ENCODE measurements at regions not wholly inside any gene's neighbourhood (a gene's known extent, or its start where the extent isn't known, plus 50 kb on each side); places are given as distances from the start of the nearest gene placed in this dataset.
A peak's percentile ranks its signal among the peaks of the same experiment; 100 is the strongest.

DNA sequence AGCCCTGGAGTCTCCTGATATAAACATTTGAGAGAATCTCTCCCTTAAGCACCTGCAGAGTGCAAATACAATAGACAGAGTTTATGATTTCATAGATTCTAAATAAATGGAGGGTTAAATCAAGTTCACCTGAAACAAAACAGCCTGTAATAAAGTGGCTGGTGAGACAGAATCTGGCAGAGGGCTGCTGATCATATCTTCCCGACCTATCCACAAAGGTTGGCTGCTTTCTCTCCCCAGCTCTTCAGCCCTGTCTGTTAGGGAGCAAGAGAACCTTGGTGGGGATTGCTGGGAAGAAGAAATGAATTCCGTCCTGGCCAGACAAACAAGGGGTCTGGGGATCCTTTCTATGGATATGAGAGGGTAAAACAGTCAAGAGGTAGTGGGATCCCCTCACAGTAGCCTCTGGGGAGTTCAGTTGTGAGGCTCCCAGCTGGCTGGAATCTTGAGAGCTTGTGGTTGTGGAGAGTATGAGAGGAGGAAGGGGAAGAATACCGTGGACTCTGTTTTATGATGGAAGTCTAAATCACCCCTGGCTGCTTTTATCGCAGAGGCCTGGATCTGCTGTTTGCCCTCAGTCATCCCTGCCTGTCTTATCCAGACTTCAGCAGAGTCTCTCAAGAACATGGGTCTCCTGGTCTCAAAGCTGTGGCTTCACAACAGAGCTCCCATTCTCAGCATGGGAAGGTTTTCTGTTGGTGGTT is 451.3 kb downstream of the NTRK3 start:
- no peak for DNase-seq

DNA sequence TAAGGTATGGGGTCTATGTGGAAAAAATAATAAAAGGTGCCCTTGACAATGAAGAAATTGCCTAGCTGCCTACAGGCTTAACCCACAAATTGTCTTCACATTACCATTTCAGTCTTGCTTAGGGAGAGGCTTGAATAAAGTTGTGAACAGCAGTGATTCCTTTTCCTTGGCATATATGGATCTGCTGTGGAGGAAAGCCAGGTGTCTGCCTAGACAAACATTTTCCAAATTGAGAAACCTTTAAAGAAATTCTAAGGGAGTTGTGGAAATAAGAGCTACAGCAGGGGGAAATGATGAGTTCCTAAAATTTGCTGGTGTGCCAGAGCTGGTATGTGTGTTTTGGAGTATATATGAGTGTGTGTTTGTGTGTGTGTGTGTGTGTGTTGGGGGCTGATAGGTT is 452.1 kb downstream of the NTRK3 start:
- DNase-seq = no peak

DNA sequence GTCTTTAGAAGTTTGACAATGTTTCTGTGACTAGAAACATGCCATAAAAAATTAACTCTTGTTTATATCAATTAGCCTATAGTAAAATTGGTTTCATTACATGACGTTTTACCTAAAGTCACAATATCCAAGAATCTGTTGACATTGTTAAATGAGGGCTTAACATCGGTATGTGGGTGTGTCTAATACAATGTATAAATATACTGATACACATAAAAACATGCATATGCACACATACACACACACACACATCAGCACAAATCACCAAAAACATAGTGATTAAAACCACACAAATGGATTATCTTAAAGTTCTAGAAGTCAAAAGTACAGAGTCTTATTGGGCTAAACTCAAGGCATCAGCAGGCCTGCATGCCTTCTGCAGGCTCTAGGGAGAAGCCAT is 456.7 kb downstream of the NTRK3 start:
- DNase-seq = no peak

DNA sequence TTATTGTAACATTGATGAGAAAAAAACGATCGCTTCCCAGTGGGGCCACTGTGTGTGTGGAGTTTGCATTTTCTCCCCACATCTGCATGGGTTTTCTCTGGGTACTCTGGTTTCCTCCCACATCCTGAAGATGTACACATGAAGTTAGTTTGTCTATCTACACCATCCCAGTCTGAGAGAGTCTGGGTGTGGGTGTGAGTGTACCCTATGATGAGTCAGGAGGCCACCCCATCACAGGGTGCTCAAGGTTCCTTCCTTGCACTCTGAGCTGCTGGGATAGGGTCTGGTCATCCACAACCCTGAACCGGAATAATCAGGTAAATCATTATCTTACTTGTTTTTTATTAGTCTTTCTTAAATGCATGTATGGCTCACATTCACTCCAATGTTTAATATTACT is 457.1 kb downstream of the NTRK3 start:
- no peak for DNase-seq

DNA sequence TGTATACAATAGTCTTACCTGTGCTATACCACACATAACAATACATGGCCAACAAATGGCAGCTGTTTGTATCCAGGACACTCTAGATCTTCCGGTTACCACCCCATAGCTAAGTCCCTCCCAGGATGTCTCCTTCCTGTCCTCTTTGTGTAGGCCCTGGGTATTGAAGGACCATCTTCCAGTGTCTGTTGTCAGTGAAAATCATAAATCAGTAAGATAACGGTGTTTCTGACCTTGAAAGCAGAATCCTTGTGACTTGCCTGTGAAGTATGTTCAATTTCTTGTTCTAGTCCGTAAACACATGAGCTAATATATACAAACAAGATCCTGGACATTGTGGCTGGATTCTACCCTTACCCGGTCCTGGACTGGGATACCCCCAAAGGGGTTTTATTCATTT is 462.8 kb downstream of the NTRK3 start:
- no peak for DNase-seq

DNA sequence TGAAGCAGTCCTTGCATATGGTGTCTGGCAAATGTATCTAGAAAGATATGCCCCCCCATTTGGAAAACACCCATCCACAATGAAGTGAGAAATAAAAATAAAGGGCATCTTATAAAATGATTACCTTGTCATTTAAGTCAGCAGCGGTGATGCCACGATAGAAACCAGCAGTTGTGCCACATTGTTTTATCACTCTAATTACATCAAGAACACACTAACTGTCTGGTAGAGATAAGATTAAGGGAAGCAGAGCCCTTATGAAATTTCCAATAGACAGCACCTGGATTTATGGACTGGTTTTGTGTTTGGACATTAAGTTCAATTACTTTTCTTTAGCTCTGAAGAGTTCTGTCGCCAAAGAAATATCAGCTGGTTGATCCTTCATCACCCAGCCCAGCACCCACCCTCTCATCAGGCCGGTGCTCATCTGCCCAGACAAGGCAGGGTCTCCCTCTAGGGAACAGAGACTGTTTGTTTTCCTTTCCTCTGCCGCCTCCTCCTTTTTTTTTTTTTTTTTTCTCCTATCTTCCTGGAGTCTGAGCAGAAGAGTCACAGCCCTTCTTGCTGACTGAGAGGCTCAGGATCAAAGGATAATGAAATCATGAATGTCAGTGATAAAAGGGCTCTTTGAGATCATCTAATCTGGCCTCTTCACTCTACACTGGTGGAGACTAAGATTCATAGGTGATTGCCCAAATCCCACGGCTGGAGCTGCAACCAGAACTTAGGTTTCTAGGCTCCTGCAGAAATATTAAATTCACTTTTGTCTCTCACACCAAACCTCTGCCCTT is 464.1 kb downstream of the NTRK3 start:
- no peak for DNase-seq

DNA sequence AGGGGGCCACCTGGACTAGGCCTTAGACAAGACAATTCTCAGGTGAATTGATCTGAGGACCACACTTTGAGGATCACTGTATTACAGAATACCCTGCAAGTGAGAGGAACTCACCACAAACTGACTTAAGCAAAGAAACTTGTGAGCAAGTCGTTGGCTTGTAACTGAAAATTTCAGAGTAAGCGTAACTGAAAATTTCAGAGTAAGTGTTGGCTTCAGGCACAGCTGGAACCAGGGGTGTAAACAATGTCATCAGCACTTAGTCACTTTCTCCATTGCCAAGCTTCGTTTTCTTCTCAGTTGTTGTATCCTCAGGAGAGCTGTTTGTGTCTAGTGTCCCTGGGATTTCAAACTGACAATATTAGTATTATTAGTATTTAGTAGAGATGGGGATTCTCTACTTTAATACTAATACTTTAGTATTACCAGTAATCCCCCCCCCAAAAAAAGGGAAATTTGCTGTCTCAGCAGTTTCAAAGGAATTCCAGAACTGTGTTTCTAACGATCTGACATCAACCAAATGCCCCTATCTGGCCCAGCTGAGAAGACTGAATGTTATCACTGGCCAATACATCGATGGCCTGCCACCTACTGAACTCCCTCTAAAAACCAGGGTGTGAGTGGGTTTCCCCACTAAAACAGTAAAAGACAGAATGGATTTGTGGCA is 474.4 kb downstream of the NTRK3 start:
- no peak for DNase-seq

DNA sequence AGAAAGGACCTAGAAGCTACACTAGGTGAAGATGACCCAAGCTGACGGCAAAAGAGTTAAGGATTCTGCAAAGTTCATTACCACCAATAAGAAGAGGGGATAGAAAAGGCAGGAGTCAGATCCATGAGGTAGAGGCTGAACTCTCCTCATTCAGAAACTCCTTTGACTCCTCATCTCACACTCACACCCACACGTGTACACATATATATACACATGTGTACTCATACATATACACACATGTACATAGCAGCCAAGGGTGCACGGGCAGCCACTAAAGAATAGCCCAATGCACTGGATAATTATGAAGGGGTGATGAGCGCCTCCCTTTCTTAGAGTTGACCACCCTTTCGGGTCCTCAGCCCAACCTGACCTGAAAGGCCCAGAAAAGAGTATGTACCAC is 476.8 kb downstream of the NTRK3 start:
- DNase-seq = no peak

DNA sequence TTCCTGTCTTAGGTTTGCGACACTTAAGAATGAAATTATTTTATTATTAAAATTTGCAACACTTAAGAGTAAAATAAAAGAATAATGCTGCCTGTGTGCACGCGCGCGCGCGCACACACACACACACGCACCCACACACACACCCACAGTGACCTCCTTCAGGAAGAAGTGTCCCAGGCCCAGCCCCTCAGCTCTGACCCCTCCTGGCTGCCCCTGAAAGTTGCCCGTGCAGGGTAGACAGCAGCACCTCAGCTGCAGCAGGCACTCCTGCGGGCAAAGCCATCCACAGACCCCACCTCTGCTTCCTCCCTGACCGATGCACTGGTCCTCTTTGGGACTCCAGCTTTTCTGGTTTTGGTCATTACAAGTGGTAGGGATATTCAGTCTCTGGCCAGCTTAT is 478.2 kb downstream of the NTRK3 start:
- no peak for DNase-seq

DNA sequence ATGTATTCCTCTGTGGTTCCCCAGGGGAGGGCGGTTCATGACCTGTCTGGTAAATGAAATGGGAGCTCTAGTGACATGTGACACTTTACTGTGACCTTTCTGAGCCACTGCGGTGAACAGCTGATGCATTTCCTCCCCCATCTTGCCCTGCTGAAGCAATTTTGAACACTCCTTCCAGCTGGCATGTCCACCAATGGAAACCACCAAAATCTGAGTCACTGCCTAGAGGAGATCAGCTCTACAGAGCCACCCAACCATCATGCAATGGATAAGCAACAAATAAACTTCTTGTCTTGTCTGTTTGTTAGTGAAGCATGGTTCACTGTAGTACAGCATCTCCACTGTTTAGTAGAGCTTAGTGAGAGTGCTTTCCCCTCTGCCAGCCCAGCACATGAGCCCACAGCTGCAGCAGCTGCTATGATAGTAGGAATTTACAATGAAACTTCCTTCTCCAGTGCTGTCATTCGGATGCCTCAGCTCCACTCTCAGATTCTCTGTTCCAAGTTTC is 479.4 kb downstream of the NTRK3 start:
- DNase-seq = peak; percentile 65

DNA sequence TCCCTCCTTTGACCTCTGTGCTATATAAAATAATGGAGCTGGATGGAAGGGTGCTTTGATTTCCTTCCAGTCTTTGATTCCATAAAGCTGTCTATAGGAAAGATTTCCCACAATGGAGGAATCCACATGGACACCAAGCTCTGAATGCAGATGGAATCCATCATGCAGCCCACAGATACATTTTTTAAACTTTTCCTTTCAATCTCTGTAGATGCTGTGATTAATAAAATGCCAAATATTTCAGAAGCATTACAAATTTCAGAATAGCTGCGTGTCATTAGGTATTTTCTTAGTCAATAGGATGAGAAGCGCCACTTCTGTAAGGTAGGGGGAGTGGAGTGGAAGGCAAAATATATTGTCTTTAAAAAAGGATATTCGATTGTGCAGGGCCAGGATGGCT is 489.0 kb downstream of the NTRK3 start:
- no peak for DNase-seq

DNA sequence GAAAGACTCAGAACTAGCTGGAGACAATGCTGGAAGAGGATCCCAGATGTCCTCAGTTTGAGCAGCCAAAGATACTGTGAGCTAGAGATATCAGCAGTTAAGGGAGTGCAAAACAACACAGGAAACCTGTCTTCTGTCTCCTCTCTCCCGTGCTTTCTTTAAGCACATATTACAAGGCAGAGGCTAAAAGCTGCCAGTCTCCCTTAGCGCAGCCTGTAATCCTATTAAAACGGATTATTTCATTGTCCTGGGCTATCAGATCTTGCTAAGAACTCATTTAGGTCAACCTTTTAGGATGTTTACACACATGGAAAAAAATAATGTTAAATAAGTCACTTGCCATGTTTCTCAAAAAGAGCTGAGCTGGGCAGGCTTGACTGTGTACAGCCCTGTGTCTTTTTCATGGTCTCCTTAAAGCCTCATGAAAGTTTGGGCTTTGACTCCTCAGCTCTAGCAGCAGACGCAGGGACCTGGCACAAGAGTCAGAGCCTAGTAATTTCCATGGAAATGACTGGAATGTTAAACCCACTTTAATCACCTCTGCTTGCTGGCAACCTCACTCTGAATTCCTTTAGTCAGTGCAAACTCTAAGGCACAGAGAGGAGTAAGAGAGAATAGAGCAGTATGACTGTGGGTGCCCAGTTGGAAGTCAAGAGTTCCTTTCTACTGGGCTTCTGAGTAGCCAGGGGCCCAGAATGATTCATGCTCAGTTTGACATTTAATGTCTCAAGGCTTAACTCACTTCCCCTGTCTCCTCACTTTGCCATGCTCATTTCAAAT is 491.9 kb downstream of the NTRK3 start:
- DNase-seq = peak; percentile 38

DNA sequence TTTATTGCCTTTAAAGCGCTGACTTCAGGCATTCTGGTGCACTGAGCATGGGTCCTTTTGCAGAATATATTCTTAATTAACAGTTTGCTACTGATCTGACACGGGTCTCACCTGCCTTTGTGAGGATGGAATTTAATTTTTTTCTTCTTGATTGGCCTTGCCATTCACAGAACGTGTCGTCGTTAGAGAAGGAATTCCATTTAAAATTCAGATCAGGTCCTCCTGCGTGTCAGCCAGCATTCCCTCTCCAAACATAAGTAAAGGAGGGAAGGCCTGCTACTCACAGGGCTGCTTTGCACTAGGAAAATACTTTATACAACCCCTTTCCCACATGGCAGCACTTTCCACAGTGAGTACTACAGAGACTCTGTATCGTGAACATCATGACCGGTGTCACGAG is 492.7 kb downstream of the NTRK3 start:
- DNase-seq = no peak

DNA sequence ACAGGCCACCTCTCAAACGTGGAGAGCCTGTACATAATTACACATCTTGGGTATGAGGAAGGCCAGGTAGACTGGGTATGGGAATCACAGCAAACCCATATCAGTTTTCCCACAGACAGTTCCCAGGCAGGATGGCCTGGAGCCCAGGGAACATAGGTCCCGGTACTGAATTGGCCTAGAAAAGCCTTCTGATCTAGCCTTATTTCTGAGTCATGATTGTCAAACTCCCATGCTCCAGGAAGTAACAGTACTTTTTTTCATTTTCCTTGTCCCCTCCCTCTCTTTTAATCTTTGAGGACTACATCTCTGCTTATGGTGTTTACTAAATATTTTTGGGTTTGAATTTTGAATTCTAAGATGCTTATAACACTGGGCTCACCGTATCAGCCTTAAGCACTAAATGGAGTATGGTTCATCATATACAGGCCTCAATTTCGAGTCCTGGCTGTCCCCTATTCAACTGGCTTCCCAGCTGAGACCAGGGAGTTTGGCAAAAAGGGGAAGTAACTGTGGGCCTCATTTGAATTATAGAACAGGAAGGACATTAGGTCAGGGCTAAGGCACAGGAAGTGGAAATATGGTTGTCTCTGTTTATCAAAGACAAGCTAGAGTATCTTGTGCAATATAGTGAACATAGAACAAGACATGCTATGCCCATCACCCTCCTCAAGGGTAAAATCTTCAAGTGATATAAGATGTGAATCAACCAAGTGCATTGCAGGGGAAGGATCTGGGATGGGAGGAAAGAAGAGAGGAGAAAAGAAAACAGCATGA is 494.6 kb downstream of the NTRK3 start:
- no peak for DNase-seq

DNA sequence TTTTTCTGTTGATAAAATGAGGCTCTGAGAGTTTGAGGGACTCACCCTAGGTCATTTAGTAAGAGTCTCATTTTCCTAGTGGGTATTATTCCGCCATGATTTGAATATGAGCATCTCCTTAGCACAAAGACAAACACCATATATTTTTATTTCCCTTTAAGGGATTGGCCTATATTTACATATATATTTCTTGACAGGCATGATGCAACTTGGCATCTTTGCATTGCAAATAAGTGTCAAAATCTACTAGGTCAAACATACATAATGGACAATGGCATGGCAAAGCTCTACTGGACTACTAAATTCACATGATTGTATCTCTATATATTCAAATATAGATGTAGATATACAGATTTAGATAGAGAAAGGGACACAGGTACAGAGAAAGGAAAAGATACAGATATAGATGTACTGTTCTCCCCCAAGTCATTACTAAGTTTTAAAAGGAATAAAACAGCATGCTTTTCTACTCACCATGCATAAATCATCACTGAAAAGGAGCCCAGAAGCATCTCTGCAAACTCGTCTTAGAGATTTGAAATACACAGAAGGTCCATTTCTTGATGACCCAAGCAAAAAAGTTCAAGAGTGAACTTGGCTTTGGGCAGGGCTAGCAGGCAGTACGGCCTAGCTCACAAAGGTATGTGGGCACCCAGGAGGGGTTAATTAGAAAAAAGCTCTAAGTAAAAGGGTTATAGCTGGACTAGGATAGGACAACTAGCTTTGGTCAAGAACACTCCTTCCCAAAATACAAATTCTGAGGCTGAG is 495.8 kb downstream of the NTRK3 start:
- no peak for DNase-seq

DNA sequence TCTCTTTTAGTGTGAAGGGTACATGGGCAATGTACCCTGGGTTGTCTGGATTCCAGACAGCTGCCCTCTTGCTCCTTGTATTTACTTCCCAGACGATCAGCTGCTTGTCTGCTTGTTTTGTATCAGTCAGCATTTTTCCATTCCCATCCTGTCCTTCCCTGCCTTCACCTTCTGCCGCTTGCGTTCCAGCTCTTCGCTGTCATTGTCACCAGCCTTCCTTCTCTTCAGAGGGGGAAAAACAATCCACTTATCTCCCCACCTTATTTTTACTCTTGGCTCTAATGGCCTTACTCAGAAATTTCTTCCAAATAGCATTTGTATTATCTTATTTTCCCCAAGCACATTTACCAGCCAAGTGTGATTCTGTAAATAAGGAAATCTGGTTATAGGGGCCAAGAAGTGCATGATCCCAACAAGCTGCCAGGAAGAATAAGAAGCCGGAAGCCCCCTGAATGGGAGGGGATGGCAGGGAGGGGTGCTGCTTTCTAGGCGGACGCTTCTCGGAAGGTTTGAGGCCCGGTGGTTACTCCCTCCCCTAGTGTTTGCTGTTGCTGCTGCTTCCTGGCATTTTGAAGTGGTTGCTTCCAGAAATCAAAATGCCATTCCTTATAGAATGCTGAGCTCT is 497.6 kb downstream of the NTRK3 start:
- no peak for DNase-seq

DNA sequence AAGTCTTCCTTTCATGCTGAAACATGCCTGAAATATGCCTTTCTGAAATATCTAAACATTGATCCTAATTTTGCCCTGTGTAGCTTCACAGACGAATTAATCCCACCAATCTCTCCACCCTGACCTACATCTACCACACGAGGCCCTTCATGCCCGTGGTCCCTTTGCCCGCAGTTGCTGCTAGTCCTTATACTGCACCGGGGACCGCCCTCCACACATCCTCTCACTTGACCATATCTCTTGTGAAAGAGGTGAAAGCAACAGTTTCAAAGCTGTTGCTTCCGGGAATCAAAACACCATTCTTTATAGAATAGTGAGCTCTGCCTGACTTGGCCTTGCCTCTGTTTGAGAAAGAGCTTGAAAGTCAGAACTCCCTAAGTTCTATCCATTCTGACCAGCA is 499.5 kb downstream of the NTRK3 start:
- no peak for DNase-seq

DNA sequence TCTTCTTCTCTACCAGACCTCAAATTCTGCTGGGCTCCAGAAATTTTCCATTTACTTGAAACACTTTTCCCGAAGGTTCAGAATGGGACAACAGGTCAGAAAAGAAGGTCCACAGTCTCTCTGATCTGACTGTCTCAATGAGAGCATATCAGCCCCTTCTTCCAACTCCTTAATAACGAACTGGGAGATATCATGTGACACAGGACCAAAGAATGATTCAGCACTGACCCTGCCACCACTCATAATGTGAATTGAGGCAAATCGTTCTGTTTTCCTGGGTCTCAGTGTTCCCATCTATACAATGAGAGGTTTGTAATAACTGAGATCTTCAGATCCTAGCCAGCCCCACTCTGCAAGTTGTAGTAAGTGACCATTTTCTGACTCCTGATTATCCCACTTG is 500.5 kb downstream of the NTRK3 start:
- no peak for DNase-seq

DNA sequence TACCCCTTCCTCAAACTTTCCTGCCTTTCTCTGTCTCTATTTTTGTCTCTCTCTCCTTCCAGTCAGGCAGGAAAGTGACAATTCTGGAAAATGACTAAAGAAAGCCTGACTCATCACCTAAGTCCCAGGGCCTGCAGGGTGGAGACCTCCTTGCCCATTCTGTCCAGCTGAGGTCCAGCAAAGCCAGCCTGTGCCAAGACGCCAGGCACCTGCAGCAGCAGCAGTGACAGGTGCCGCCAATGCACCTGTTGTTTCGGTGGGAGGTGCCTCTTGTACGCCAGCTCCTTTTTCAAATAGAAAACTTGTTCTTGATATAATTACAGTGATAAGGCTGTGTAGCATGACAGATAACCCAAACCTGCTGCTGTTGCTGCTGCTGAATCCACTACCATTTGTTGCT is 501.3 kb downstream of the NTRK3 start:
- no peak for DNase-seq

DNA sequence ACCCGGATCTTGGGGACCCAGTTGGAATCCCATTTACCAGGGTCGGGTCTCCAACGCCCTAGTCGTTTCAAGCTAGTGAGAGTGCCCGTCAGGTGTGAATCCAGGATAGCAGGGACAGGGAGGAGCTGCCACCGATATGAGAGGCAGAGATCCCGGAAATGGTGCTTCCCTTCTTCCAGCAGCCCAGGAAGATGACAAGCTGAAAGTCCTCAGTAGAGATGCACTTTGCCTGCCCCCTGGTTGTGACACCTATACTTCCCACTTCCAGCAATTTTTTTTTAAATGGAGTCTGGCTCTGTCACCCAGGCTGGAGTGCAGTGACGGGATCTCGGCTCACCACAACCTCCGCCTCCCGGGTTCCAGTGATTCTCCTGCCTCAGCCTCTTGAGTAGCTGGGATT is 503.0 kb downstream of the NTRK3 start:
- no peak for DNase-seq

Measured in T1000 (cell line).